Heart left ventricle (tissue), 16 donors: ENCODE measurements at regions not wholly inside any gene's neighbourhood (a gene's known extent, or its start where the extent isn't known, plus 50 kb on each side); places are given as distances from the start of the nearest gene placed in this dataset.

Experiments
- ATAC-seq, 4 donors: fragments of 200-7000 bp; cut with Tn5 transposase; one replicate each; pipeline ENCODE4 v1.9.1; 2020 to 2022; ENCODE audit warnings: moderate library complexity in 4 of 4, mild to moderate bottlenecking in 3 of 4, moderate number of reproducible peaks in 1 of 4
- DNase-seq, 5 donors: peaks; one replicate each; pipeline ENCODE4 v3.0.0-alpha.2; 2020
- H3K27ac ChIP-seq, 12 donors: fragments of 200-600 bp; sonication (generic) in 4 of 12; one replicate each; pipeline versions ENCODE4 v1.5.0 to v1.8.0; 2016 to 2022; ENCODE audit warnings: mild to moderate bottlenecking in 2 of 12
- H3K27me3 ChIP-seq, 9 donors: fragments of 200-600 bp; sonication (generic) in 2 of 9; one replicate each; pipeline versions ENCODE4 v1.5.1 to v1.8.0; 2016 to 2022; ENCODE audit warnings: mild to moderate bottlenecking in 3 of 9
- H3K36me3 ChIP-seq, 9 donors: fragments of 200-600 bp; sonication (generic) in 2 of 9; one replicate each; pipeline versions ENCODE4 v1.5.0 to v1.8.0; 2018 to 2022; ENCODE audit warnings: mild to moderate bottlenecking in 2 of 9
- H3K4me1 ChIP-seq, 12 donors: fragments of 200-600 bp; sonication (generic) in 4 of 12; one replicate each; pipeline versions ENCODE4 v1.5.0 to v1.8.0; 2016 to 2022; ENCODE audit warnings: mild to moderate bottlenecking in 3 of 12
- H3K4me3 ChIP-seq, 12 donors: fragments of 200-600 bp; sonication (generic) in 4 of 12; one replicate each; pipeline versions ENCODE4 v1.5.0 to v1.8.0; 2017 to 2022; ENCODE audit warnings: mild to moderate bottlenecking in 9 of 12, moderate library complexity in 4 of 12
- H3K9me3 ChIP-seq, 12 donors: fragments of 200-600 bp; sonication (generic) in 4 of 12; one replicate each; pipeline versions ENCODE4 v1.5.0 to v1.8.0; 2016 to 2022; ENCODE audit warnings: mild to moderate bottlenecking in 1 of 12
- POLR2A ChIP-seq, 2 donors: fragments of 450-650 bp; IDR thresholded peaks; one replicate each; pipeline ENCODE4 v1.6.1; 2017; ENCODE audit warnings: antibody characterized with exemption in 2 of 2, mild to moderate bottlenecking in 2 of 2, moderate library complexity in 2 of 2
- WGBS, 4 donors: extraction: QIAGEN DNeasy Blood & Tissue Kit in 2 of 4; methylation state at CpG; one replicate each; pipeline versions ENCODE4 v1.1.5 to v1.1.7; 2013 to 2018; 5-methylcytosine and 5-hydroxymethylcytosine counted together
- intact Hi-C, 10 donors: fragments of 100-400 bp; cut with DNase I; formaldehyde crosslinking; loops; one replicate each; pipeline versions ENCODE4 v1.11.1 to v1.14.2; 2022
- TF ChIP-seq, protein P1 (sequence below), 12 donors: fragments of 200-600 bp; sonication (generic) in 4 of 12; IDR thresholded peaks; one replicate each; pipeline versions ENCODE4 v1.5.0 to v1.8.0; 2018 to 2022; ENCODE audit warnings: antibody characterized with exemption in 12 of 12, mild to moderate bottlenecking in 5 of 12
- donor health status: ischemic (EF 13 %, LVEDD 7.1; RV severe dilation, severe dysfunction).
- donor health status: healthy with polysubstance abuse.
- donor health status: DM: no; HTN: yes; CAD: no.
- donor health status: DM: no; HTN: no; CAD: no.
- donor health status: ischemic (EF 25% LVEDD 6.9; RV normal size, moderate dysfunction).
- donor health status: ischemic (EF 25% LVEDD 5.7; RV mildly dilated, moderate dysfunction).
- donor health status: healthy.
- donor health status: DM: yes; HTN: yes; CAD: no.
- donor health status: ischemic (EF 35%, LVEDD 5.7; RV mildly dilated, moderate dysfunction).
- donor health status: nonischemic (EF 11% LVEDD 7.7; RV severe dilation, severe dysfunction).
- donor health status: DM: yes; HTN: yes; CAD: no.
- donor health status: PGD.
- donor health status: ischemic (EF 29% LVEDD 5.4; RV normal size, mild dysfunction).
- donor health status: nonischemic (EF 23%, LVEDD 6.1; RV moderate dilation, normal function).

DNA sequence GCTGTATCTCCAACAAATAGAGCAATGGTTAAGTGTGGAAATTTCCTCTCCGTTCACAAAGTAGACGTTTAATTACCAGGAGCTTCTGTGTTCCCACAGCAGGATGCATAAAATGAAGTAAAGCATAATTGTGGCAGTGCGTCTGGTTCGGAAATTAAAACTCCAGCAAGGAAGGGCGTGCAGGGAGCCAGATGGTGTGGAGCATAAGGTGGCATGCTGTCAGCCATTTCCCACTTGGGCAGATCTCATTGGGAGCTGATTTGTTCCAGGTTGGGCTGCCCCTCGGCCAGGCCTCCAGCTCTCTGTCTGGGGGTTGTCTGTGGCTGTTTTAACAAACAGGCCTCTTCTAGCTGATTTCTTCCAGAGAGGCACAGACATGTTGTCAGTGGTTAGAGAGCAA lies 182.1 kb upstream of the CLNK start:
- Histone ChIP-seq H3K4me3 (no peak overlapping the region), H3K27ac (no peak overlapping the region), H3K9me3 (peaks cover 0 to 7% (median 0%) of the 10 kb centered on the region in 12 donors), H3K36me3 (no peaks in the 10 kb centered on the region), H3K27me3 (no peaks in the 10 kb centered on the region), H3K4me1 (no peaks in the 10 kb centered on the region)
- intact Hi-C loops = no loop called here
- WGBS, 4 donors = 57 to 66% (median 65%) methylated on average over 6 of the region's 6 CpGs
- no peak for ATAC-seq
- no peak for DNase-seq
- TF ChIP-seq POLR2A (IDR thresholded peaks at IDR 0.05) = no peak
- TF ChIP-seq, protein P1, sequence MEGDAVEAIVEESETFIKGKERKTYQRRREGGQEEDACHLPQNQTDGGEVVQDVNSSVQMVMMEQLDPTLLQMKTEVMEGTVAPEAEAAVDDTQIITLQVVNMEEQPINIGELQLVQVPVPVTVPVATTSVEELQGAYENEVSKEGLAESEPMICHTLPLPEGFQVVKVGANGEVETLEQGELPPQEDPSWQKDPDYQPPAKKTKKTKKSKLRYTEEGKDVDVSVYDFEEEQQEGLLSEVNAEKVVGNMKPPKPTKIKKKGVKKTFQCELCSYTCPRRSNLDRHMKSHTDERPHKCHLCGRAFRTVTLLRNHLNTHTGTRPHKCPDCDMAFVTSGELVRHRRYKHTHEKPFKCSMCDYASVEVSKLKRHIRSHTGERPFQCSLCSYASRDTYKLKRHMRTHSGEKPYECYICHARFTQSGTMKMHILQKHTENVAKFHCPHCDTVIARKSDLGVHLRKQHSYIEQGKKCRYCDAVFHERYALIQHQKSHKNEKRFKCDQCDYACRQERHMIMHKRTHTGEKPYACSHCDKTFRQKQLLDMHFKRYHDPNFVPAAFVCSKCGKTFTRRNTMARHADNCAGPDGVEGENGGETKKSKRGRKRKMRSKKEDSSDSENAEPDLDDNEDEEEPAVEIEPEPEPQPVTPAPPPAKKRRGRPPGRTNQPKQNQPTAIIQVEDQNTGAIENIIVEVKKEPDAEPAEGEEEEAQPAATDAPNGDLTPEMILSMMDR (IDR thresholded peaks at IDR 0.05) = no peak

DNA sequence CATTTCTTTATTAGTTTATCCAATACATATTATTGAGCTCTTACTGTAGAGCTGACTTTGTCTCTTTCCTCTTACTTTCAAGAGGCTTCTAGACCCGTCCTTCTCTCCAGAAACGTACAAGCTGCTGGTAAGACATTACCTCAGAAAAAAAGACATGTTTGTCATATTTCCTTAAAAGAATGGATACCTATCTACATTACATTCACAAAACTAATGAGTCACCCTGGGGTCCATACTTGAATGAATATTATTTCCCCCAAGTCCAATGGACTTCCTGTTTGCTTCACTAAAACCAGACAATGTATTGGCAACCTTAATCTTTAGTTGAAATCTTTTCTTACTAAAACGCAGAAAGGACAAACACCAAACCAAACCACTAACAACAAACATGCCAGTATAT lies 176.5 kb upstream of the CLNK start:
- TF ChIP-seq POLR2A (IDR thresholded peaks at IDR 0.05) = no peak
- WGBS, 4 donors = 33 to 57% (median 45%) methylated on average over 3 of the region's 3 CpGs
- Histone ChIP-seq H3K27me3 (no peaks in the 10 kb centered on the region), H3K27ac (no peak overlapping the region), H3K4me3 (no peak overlapping the region), H3K36me3 (no peaks in the 10 kb centered on the region), H3K4me1 (no peaks in the 10 kb centered on the region), H3K9me3 (peaks cover 0 to 21% (median 5%) of the 10 kb centered on the region in 12 donors)
- DNase-seq (no peak), ATAC-seq (no peak)
- intact Hi-C loops = no loop called here

GRCh38 chr4:10856271-10856782 lies 171.8 kb upstream of the CLNK start:
- Histone ChIP-seq H3K4me3 (no peak overlapping the region), H3K4me1 (no peaks in the 10 kb centered on the region), H3K36me3 (no peaks in the 10 kb centered on the region), H3K27ac (no peak overlapping the region), H3K9me3 (peaks cover 0 to 21% (median 5%) of the 10 kb centered on the region in 12 donors), H3K27me3 (no peaks in the 10 kb centered on the region)
- intact Hi-C loops = no loop called here
- DNase-seq (no peak), ATAC-seq (no peak)
- TF ChIP-seq, protein P1 (IDR thresholded peaks at IDR 0.05) = no peak
- no peak for TF ChIP-seq POLR2A (IDR thresholded peaks at IDR 0.05)

DNA sequence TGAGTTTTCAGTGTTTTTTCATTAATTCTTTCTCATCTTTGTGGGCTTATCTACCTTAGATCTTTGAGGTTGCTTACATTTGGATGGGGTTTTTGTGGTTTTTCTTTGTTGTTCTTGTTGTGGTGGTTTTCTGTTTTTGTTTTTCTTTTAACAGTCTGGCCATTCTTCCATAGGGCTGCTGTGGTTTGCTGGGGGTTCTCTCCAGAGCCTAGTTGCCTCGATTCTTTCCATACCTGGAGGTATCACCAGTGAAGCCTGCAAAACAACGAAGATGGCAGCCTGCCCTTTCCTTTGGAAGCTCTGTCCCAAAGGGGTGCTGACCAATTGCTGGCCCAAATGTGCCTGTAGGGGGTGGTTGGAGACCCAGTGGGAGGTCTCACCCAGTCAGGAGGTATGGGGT lies 168.6 kb upstream of the CLNK start:
- peaks cover 0 to 18% (median 5%) of the 10 kb centered on the region in 12 donors for H3K9me3 ChIP-seq
- ATAC-seq (no peak), DNase-seq (no peak)
- no peak overlapping the region for H3K4me3 ChIP-seq
- TF ChIP-seq POLR2A (IDR thresholded peaks at IDR 0.05) = no peak
- TF ChIP-seq, protein P1 (IDR thresholded peaks at IDR 0.05) = no peak
- no peak overlapping the region for H3K27ac ChIP-seq
- H3K27me3 ChIP-seq = no peaks in the 10 kb centered on the region
- intact Hi-C loops = no loop called here
- H3K36me3 ChIP-seq = no peaks in the 10 kb centered on the region
- no peaks in the 10 kb centered on the region for H3K4me1 ChIP-seq
- WGBS, 4 donors = 67 to 78% (median 72%) methylated on average over 2 of the region's 2 CpGs

DNA sequence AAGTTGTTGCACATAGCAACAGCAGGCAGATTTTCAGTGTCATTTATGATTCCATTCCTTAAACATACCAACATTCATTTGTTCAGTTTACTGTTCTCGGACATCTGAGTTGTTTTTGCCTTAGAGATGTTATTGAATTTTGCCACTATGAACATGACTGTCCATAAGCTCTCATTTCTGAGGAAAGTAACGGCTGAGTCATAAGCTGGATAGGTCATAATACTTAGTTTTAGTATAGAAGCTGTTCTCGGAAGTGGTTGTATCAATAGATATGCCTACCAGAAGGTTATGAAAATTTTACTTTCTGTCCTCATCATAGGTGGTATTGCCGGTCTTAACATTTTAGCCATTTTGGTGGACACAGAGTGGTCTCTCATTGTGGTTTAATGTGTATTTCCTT lies 157.1 kb upstream of the CLNK start:
- DNase-seq (no peak), ATAC-seq (no peak)
- no peak overlapping the region for H3K4me3 ChIP-seq
- 88 to 92% (median 90%) methylated on average over 4 of the region's 4 CpGs for whole genome bisulfite sequencing, 4 donors
- H3K9me3 ChIP-seq = no peaks in the 10 kb centered on the region
- intact Hi-C loops = no loop called here
- no peak overlapping the region for H3K27ac ChIP-seq
- H3K4me1 ChIP-seq = no peaks in the 10 kb centered on the region
- H3K36me3 ChIP-seq = no peaks in the 10 kb centered on the region
- no peaks in the 10 kb centered on the region for H3K27me3 ChIP-seq
- no peak for TF ChIP-seq POLR2A (IDR thresholded peaks at IDR 0.05)
- TF ChIP-seq, protein P1 (IDR thresholded peaks at IDR 0.05) = no peak
